ENCODE measurements at regions not wholly inside any gene's neighbourhood (a gene's known extent, or its start where the extent isn't known, plus 50 kb on each side); places are given as distances from the start of the nearest gene placed in this dataset.

GRCh38 chr20:58577871-58578598, 62.8 kb upstream of the APCDD1L start:
- TF ChIP-seq, protein P1, sequence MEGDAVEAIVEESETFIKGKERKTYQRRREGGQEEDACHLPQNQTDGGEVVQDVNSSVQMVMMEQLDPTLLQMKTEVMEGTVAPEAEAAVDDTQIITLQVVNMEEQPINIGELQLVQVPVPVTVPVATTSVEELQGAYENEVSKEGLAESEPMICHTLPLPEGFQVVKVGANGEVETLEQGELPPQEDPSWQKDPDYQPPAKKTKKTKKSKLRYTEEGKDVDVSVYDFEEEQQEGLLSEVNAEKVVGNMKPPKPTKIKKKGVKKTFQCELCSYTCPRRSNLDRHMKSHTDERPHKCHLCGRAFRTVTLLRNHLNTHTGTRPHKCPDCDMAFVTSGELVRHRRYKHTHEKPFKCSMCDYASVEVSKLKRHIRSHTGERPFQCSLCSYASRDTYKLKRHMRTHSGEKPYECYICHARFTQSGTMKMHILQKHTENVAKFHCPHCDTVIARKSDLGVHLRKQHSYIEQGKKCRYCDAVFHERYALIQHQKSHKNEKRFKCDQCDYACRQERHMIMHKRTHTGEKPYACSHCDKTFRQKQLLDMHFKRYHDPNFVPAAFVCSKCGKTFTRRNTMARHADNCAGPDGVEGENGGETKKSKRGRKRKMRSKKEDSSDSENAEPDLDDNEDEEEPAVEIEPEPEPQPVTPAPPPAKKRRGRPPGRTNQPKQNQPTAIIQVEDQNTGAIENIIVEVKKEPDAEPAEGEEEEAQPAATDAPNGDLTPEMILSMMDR (IDR thresholded peaks at IDR 0.05; ENCODE audit: borderline replicate concordance, extremely low read depth, low read length, poor library complexity, severe bottlenecking) = no peak
- no peak for TF ChIP-seq EZH2 (IDR thresholded peaks at IDR 0.05; ENCODE audit: borderline replicate concordance, low read depth, low read length, severe bottlenecking)
